ENCODE measurements at regions not wholly inside any gene's neighbourhood (a gene's known extent, or its start where the extent isn't known, plus 50 kb on each side); places are given as distances from the start of the nearest gene placed in this dataset.

- DNase-seq (ENCODE audit: low read depth), result no peak
- no peak overlapping the region for H3K4me3 ChIP-seq (ENCODE audit: control insufficient read depth, low read depth, low read length)
- no peak for TF ChIP-seq CTCF (conservative IDR thresholded peaks at IDR 0.05; ENCODE audit: control insufficient read depth, insufficient read depth, low read depth, low read length)
Measured at GRCh38 chr1:234713859-234714258, 103.9 kb upstream of the IRF2BP2 start.

- no peak for DNase-seq (ENCODE audit: low read depth)
- TF ChIP-seq CTCF (conservative IDR thresholded peaks at IDR 0.05; ENCODE audit: control insufficient read depth, insufficient read depth, low read depth, low read length), result no peak
- no peak overlapping the region for H3K4me3 ChIP-seq (ENCODE audit: control insufficient read depth, low read depth, low read length)
Measured at GRCh38 chr1:234713440-234713839, 103.5 kb upstream of the IRF2BP2 start.

GRCh38 chr1:234712891-234713305, 102.9 kb upstream of the IRF2BP2 start:
- no peak overlapping the region for H3K4me3 ChIP-seq (ENCODE audit: control insufficient read depth, low read depth, low read length)
- no peak for DNase-seq (ENCODE audit: low read depth)
- TF ChIP-seq CTCF (conservative IDR thresholded peaks at IDR 0.05; ENCODE audit: control insufficient read depth, insufficient read depth, low read depth, low read length), result no peak

GRCh38 chr1:234710936-234711724, 101.2 kb upstream of the IRF2BP2 start:
- DNase-seq (ENCODE audit: low read depth), result no peak
- no peak for TF ChIP-seq CTCF (conservative IDR thresholded peaks at IDR 0.05; ENCODE audit: control insufficient read depth, insufficient read depth, low read depth, low read length)
- H3K4me3 ChIP-seq (ENCODE audit: control insufficient read depth, low read depth, low read length), result no peak overlapping the region

- no peak for DNase-seq (ENCODE audit: low read depth)
Measured at GRCh38 chr1:234710381-234710780, 100.4 kb upstream of the IRF2BP2 start.

GRCh38 chr1:234709473-234710228, 99.7 kb upstream of the IRF2BP2 start:
- DNase-seq (ENCODE audit: low read depth), result no peak
- no peak for TF ChIP-seq CTCF (conservative IDR thresholded peaks at IDR 0.05; ENCODE audit: control insufficient read depth, insufficient read depth, low read depth, low read length)
- H3K4me3 ChIP-seq (ENCODE audit: control insufficient read depth, low read depth, low read length), result no peak overlapping the region

More at GRCh38 chr1:234710381-234710780, 100.4 kb upstream of the IRF2BP2 start:
- no peak overlapping the region for H3K4me3 ChIP-seq (ENCODE audit: control insufficient read depth, low read depth, low read length)
- TF ChIP-seq CTCF (conservative IDR thresholded peaks at IDR 0.05; ENCODE audit: control insufficient read depth, insufficient read depth, low read depth, low read length), result no peak

Measured in fibroblast of mammary gland (primary cell).